Fibroblast of lung (primary cell): ENCODE measurements at regions not wholly inside any gene's neighbourhood (a gene's known extent, or its start where the extent isn't known, plus 50 kb on each side); places are given as distances from the start of the nearest gene placed in this dataset.

ENCODE experiments used
- CTCF ChIP-seq, 2 donors: IDR thresholded peaks in 1 of 2; conservative IDR thresholded peaks in 1 of 2; 1 replicate in 1 of 2; 2 replicates in 1 of 2; pipeline ENCODE4 v1.5.1; 2011 to 2012; ENCODE audit warnings: low read length in 2 of 2, control low read depth in 1 of 2, inconsistent platforms in 1 of 2, low read depth in 1 of 2, mild to moderate bottlenecking in 1 of 2
- EZH2 ChIP-seq: IDR thresholded peaks from 2 replicates; pipeline ENCODE4 v1.5.1; 2012; ENCODE audit warnings: low read length, control low read depth, mild to moderate bottlenecking; ENCODE audit errors: missing control alignments

- TF ChIP-seq CTCF (conservative IDR thresholded peaks at IDR 0.05 in 1 of 2, IDR thresholded peaks at IDR 0.05 in 1 of 2; ENCODE audit: low read depth in 1 of 2, low read length in 2 of 2) (no peak), EZH2 (no peak)
Observed at GRCh38 chr18:5771343-5771742, 124.0 kb downstream of the TMEM200C start.
